HCT116 (cell line): ENCODE measurements at regions not wholly inside any gene's neighbourhood (a gene's known extent, or its start where the extent isn't known, plus 50 kb on each side); places are given as distances from the start of the nearest gene placed in this dataset.

Source experiments
- ATAC-seq: fragments of 200-7000 bp; cut with Tn5 transposase; 2 replicates; pipeline ENCODE4 v1.9.1; 2020; ENCODE audit warnings: mild to moderate bottlenecking, moderate library complexity
- BruUV-seq: library from RNA; stranded (reverse); fragments of 400-500 nt; replicated peaks from 2 replicates; lab custom pipeline; 2021; lab: Mats Ljungman, UMichigan
- CTCF ChIA-PET: fragments of 300-600 bp; sonication (Branson Sonifier 250); formaldehyde crosslinking; loops from one replicate; lab custom pipeline; 2021; ENCODE audit warnings: antibody characterized with exemption; lab: Charles Lee
- POLR2A ChIA-PET: fragments of 300-600, 350-600 bp; sonication (Branson Sonifier 250); formaldehyde crosslinking; loops from one replicate; lab custom pipeline; 2021; ENCODE audit warnings: antibody characterized with exemption; lab: Charles Lee
- RAD21 ChIA-PET, 2 experiments: fragments of 300-600 bp; sonication (Branson Sonifier 250); formaldehyde crosslinking; loops; one replicate each; lab custom pipeline; 2023; ENCODE audit warnings: low total read pairs in 2 of 2; ENCODE audit not compliant: uncharacterized antibody in 2 of 2, unreplicated experiment in 2 of 2, low non-redundant PET in 1 of 2; lab: Charles Lee
- DNase-seq: peaks from one replicate; pipeline ENCODE4 v3.0.0-alpha.2; 2010; ENCODE audit warnings: low read depth, low spot score
- H2AFZ ChIP-seq: fragments of 200-600 bp; shearing (Covaris generic), sonication (generic); 2 replicates; pipeline ENCODE4 v1.6.1; 2017; ENCODE audit warnings: low read depth, mixed run types, mixed read lengths, antibody characterized with exemption, low read length; ENCODE audit not compliant: poor library complexity, severe bottlenecking
- H3K27ac ChIP-seq: 2 replicates; pipeline ENCODE4 v1.5.1; 2012; ENCODE audit warnings: low read depth, low read length
- H3K27me3 ChIP-seq: fragments of 200-600 bp; sonication (generic); 2 replicates; pipeline ENCODE4 v1.6.1; 2016; ENCODE audit warnings: mixed run types, low read length, mixed read lengths; ENCODE audit not compliant: insufficient read depth
- H3K36me3 ChIP-seq, 2 experiments: fragments of 200-500 bp in 1 of 2; fragments of 200-600 bp in 1 of 2; sonication (Bioruptor generic) in 1 of 2; sonication (generic) in 1 of 2; 2 replicates each; pipeline versions ENCODE4 v1.5.1 to v1.6.1; 2014 to 2016; ENCODE audit warnings: low read length in 2 of 2, inconsistent platforms in 1 of 2, mixed read lengths in 1 of 2, mixed run types in 1 of 2; ENCODE audit not compliant: insufficient read depth in 2 of 2, control insufficient read depth in 1 of 2
- H3K4me1 ChIP-seq, 2 experiments: fragments of 200-600 bp in 1 of 2; sonication (generic) in 1 of 2; 2 replicates each; pipeline versions ENCODE4 v1.5.1 to v1.6.1; 2012 to 2017; ENCODE audit warnings: low read length in 2 of 2, inconsistent platforms in 1 of 2, mild to moderate bottlenecking in 1 of 2, mixed read lengths in 1 of 2, mixed run types in 1 of 2, moderate library complexity in 1 of 2; ENCODE audit not compliant: insufficient read depth in 2 of 2, control insufficient read depth in 1 of 2
- H3K4me2 ChIP-seq: fragments of 200-600 bp; sonication (generic); 2 replicates; pipeline ENCODE4 v1.6.1; 2017; ENCODE audit warnings: mixed run types, low read length, mixed read lengths
- H3K4me3 ChIP-seq, 2 experiments: fragments of 200-600 bp in 1 of 2; sonication (generic) in 1 of 2; replicated peaks in 1 of 2; 2 replicates each; pipeline ENCODE4 v1.5.1; 2011 to 2016; ENCODE audit warnings: low read length in 2 of 2, control low read depth in 1 of 2, low read depth in 1 of 2, mild to moderate bottlenecking in 1 of 2, mixed read lengths in 1 of 2, mixed run types in 1 of 2
- H3K79me2 ChIP-seq: fragments of 200-600 bp; sonication (generic); 2 replicates; pipeline ENCODE4 v1.6.1; 2017; ENCODE audit warnings: mild to moderate bottlenecking, mixed run types, low read length, moderate library complexity, mixed read lengths; ENCODE audit not compliant: insufficient read depth
- H3K9ac ChIP-seq: fragments of 200-600 bp; sonication (generic); 2 replicates; pipeline ENCODE4 v1.6.1; 2016; ENCODE audit warnings: low read length, mixed read lengths
- H3K9me2 ChIP-seq: fragments of 200-600 bp; sonication (generic), shearing (Covaris generic); 2 replicates; pipeline ENCODE4 v1.6.1; 2017; ENCODE audit warnings: mixed run types, mild to moderate bottlenecking, moderate library complexity; ENCODE audit not compliant: insufficient read depth
- H3K9me3 ChIP-seq, 2 experiments: fragments of 200-500 bp in 1 of 2; fragments of 200-600 bp in 1 of 2; sonication (Bioruptor generic) in 1 of 2; sonication (generic) in 1 of 2; 2 replicates each; pipeline ENCODE4 v1.6.1; 2014 to 2017; ENCODE audit warnings: low read length in 2 of 2, mixed read lengths in 2 of 2, inconsistent platforms in 1 of 2, low read depth in 1 of 2, mild to moderate bottlenecking in 1 of 2, mixed run types in 1 of 2, moderate library complexity in 1 of 2; ENCODE audit not compliant: control insufficient read depth in 1 of 2, insufficient read depth in 1 of 2
- H4K20me1 ChIP-seq: fragments of 200-600 bp; sonication (generic), shearing (Covaris generic); 2 replicates; pipeline ENCODE4 v1.6.1; 2017; ENCODE audit warnings: mixed run types, mild to moderate bottlenecking, moderate library complexity; ENCODE audit not compliant: insufficient read depth
- CEBPB ChIP-seq: IDR thresholded peaks from 2 replicates; pipeline ENCODE4 v1.6.1; 2012; ENCODE audit warnings: low read depth
- CTCF ChIP-seq, 3 experiments: fragments of 200-600 bp in 1 of 3; sonication (generic) in 1 of 3; IDR thresholded peaks in 2 of 3; conservative IDR thresholded peaks in 1 of 3; 2 replicates each; pipeline ENCODE4 v1.5.1; 2012 to 2017; ENCODE audit warnings: low read depth in 2 of 3, low read length in 2 of 3, antibody characterized with exemption in 1 of 3, borderline replicate concordance in 1 of 3, control low read depth in 1 of 3, mild to moderate bottlenecking in 1 of 3, mixed read lengths in 1 of 3, mixed run types in 1 of 3, moderate library complexity in 1 of 3; ENCODE audit not compliant: insufficient read depth in 1 of 3
- RAD21 ChIP-seq: IDR thresholded peaks from 2 replicates; pipeline ENCODE4 v1.6.1; 2012; ENCODE audit warnings: low read depth, mild to moderate bottlenecking
- REST ChIP-seq: IDR thresholded peaks from 2 replicates; pipeline ENCODE4 v1.6.1; 2012; ENCODE audit warnings: low read depth
- SIN3A ChIP-seq: IDR thresholded peaks from 2 replicates; pipeline ENCODE4 v1.6.1; 2012; ENCODE audit warnings: low read depth
- SRF ChIP-seq: IDR thresholded peaks from 2 replicates; pipeline ENCODE4 v1.6.1; 2012; ENCODE audit warnings: low read depth
- intact Hi-C: fragments of 100-400 bp; cut with micrococcal nuclease; formaldehyde crosslinking; loops from 2 replicates; pipeline ENCODE4 v1.10.0; 2022

- no peaks in the 10 kb centered on the region for H3K4me1 ChIP-seq
- H3K36me3 ChIP-seq = no peaks in the 10 kb centered on the region
- H3K4me2 ChIP-seq = no peak overlapping the region
- no peaks in the 10 kb centered on the region for H3K9me2 ChIP-seq
- no peak for DNase-seq
- no peak overlapping the region for H3K27ac ChIP-seq
- no peaks in the 10 kb centered on the region for H3K27me3 ChIP-seq
- H3K79me2 ChIP-seq = no peaks in the 10 kb centered on the region
- no peaks in the 10 kb centered on the region for H3K9me3 ChIP-seq
- RAD21 ChIA-PET = no interaction called here
- no TSS peak for BruUV-seq
- no peaks in the 10 kb centered on the region for H4K20me1 ChIP-seq
- TF ChIP-seq REST = no peak
- TF ChIP-seq RAD21 = no peak
- TF ChIP-seq CEBPB = no peak
- no peak for TF ChIP-seq SRF
- no peak for TF ChIP-seq SIN3A
- TF ChIP-seq CTCF (IDR thresholded peaks at IDR 0.05 in 2 of 3, conservative IDR thresholded peaks at IDR 0.05 in 1 of 3; ENCODE audit: borderline replicate concordance in 1 of 3, insufficient read depth in 1 of 3, low read depth in 2 of 3, low read length in 2 of 3) = no peak
- no peak overlapping the region for H2AFZ ChIP-seq
- CTCF ChIA-PET = no interaction called here
- H3K9ac ChIP-seq = no peak overlapping the region
- ATAC-seq = no peak
- POLR2A ChIA-PET = no interaction called here
- intact Hi-C loops = no loop called here
- H3K4me3 ChIP-seq = no peak overlapping the region
Measured at GRCh38 chr12:125491553-125491952, 426.3 kb downstream of the AACS start.
